ENCODE measurements at regions not wholly inside any gene's neighbourhood (a gene's known extent, or its start where the extent isn't known, plus 50 kb on each side); places are given as distances from the start of the nearest gene placed in this dataset.

DNA sequence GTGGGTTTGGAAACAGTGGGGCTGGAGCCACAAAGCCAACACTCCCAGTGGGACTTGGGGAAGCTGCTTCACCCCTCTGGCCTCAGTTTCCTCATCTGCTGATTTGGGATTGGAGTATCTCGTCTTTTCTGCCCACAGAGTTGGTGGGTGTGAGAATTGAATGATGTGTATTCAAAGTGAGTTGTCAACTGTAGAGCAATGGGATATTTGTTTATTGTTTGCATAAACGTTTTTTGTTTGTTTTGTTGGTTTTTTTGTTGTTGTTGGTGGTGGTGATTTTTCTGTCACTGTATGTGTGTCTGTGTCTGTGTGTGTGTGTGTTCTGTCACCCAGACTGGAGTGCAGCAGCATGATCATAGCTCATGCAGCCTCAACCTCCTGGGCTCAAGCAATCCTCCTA is 542.0 kb downstream of the MIAT start:
- no peak for DNase-seq (ENCODE audit: low read depth, low spot score)

DNA sequence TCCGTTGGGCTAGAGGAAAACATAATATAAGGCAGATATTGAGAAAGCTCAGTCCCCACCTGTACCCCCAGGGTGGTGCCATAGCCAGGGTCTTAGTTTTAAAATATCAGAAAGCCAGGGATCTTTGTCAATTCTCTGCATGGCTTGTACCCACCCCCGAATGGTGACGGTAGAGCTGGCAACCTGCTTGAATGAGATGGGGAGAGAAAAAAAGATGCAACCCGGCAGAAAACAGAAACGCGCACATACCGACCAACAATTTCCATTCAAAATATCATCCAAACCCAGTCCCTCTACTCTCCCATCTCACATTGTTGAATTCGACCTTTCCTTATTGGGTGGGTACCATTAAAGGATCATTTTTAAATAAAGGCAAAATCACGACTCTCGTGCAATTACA is 543.9 kb downstream of the MIAT start:
- no peak for DNase-seq (ENCODE audit: low read depth, low spot score)

DNA sequence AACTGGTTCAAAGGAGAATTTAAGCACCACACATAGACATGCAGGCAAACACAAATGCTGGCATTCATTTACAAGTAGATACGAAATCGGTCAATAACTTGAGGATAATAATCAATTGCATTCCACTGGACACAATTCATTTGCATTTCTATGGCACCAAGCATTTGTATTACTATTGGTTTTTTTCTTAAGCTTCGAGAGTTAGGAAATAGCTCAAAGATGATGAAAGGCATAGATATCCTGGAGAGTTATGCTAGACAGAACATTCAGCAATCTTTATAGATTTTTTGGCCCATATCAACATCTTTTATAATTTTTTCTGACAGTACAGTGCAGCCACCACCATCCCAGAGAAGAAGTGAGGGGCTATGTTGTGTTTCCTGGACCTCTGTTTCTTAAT is 544.4 kb downstream of the MIAT start:
- no peak for DNase-seq (ENCODE audit: low read depth, low spot score)

DNA sequence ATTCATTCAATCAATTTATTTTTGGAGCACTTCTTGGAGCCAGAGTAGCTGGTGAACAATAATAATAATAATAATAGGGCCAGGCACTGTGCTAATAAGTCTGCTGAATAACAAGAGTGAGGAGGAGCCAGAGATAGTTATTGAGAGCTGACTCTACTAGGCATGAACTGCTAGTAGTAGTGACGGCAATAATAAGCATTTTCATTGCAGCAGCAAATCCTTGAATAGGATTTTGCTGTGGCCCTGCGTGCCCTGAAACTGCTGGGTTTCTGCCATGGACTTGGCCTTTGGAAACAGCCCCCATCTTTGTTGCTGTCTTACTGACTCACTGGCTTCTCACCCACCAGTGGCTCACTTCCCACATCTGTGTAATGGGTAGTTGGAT is 545.9 kb downstream of the MIAT start:
- DNase-seq (ENCODE audit: low read depth, low spot score) = no peak

DNA sequence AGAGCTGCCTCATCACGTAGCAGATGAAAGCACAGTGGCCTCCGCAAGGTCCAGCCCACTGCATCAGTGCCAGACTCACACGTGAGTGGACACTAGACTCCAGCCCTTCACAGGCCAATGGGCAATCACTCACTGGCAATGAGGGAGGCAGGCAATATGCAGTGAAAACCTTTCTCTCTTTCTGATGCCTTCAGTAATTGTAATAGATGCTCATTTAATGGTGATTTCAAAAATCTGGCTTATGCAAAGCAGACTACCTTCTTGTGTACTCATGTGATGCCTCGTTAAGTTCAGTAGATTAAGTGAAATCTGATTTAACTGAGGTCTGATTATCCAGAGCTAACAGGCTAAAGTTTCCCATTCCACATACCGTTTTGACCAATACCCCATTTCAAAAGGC is 546.9 kb downstream of the MIAT start:
- DNase-seq (ENCODE audit: low read depth, low spot score) = no peak

DNA sequence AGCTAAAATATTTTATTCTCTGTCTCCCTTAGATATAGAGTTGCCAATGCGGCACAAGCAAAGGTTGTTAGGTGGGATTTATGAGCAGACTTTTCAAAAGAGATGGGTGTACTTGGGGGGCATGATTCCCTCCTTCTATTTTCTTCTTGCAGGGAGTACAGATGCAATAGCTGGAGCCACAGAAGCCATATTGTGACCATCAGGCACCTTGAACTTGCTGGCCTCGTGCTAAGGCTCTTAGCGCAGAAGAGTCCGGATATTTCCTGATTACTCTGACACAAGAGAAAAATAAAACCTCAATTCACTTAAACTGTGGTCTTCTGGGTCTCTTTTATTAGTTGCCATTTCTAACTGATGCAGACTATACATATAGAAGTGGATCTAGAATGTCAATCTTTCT is 547.4 kb downstream of the MIAT start:
- no peak for DNase-seq (ENCODE audit: low read depth, low spot score)

DNA sequence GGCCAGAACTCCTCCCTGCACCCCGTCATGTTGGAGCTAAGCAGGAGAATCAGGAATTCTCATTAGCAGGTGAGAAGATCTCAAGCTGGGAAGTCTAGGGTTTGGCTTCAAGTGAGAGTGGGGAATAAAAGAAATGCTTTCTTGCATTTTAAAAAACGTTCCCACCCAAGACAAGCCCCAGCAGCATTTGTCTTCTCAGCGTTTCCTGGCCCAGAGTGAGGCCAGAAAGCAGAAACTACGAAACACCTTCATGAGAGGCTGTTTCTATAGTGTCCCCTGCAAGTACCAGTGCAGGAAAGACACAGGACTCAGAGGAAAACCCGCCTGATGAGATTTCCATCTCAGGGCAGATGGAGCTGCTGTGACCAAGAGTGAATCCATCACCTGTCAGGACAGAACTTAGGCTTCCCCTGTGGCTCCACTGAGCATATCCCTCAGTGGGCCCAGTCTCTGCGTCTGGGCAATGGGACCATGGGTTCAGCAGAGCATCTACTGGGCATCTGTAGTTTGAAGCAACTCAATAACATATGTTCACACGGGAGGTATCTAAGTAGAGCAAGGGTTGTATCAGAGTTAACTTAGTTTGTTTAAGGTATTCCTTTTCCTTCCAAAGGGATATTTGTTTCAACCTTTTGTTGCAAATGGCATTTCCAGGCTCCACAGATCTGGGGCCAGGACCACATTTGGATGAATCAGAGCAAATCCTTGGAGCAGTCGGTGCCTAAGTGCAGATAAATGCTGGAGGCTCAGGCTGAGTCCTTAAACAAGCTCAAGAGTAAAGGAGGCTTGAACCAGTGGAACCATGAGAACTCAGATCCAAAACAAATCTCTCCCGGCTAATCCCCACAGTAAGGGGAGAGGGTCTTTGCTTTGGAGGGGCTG is 548.3 kb downstream of the MIAT start:
- DNase-seq (ENCODE audit: low read depth, low spot score) = no peak

DNA sequence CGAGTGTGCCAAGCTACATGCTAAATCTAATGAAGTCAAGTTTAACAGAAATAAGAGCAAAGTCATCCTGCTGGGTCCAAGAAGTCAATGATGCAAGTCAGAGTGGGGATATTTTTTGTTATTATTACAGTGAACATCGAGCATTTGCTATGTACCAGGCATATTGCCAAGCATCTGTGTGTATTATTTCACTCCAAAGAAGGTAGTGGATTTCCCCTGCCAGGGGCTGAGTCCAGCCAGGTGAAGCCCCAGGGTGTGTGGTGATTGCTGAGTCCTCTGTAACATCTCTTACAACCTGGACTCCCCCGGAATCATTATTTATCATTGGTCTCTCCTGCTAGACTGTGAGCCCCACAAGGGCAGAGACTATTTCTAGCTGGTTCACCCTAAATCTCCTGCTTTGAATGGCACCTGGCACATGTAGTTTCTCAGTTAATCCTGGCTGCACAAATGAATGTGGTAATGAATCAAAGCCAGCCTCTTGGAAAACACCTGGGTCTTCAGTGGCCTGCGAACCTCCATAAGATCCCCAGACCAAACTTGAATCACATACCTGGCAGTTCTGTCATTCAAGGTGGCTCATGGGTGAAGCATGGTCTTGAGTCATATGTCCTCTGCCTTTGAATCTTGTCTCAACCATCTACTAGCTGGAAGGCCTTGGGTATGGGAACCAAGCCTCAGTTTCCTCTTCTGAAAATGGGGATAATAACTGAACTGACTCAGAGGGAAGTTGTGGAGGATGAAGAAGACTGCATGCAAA is 549.2 kb downstream of the MIAT start:
- DNase-seq (ENCODE audit: low read depth, low spot score) = no peak

DNA sequence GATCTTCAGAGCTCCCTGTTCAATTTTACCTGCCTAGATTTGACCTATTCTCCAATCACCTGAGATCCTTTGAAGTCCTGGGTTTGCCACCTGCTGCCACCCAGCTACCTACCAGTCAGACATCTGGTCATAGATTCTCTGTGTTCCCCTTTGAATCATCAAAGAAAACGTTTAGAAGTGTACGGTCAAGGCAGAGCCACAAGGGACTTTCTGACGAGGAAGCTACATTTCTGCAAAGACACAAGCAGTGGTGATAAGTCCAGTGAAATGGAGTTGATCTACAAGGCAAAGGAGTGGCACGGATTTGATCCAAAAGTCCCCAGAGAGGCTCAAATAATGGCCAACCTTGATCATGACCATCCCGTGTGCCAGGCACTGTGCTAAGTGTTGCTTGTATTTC is 549.9 kb downstream of the MIAT start:
- DNase-seq (ENCODE audit: low read depth, low spot score) = no peak

DNA sequence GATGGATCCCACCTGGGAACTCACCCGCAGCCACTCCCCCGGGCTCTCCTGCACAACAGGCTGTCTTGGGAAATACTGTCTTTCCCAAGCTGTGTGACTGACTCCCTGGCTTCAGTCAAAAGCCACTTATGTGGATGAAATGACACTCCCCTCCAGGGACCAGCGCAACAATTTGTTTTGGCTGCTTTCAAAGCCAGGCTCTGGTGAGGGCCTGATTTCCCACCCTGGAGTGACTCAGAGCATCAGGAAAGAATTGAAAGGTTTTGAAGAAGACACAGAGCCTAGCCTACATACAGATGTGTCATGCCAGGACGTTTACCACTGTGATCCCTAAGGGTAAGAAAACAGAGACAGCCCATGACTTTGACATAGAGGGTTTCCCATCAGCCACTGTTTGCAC is 550.5 kb downstream of the MIAT start:
- DNase-seq (ENCODE audit: low read depth, low spot score) = no peak

DNA sequence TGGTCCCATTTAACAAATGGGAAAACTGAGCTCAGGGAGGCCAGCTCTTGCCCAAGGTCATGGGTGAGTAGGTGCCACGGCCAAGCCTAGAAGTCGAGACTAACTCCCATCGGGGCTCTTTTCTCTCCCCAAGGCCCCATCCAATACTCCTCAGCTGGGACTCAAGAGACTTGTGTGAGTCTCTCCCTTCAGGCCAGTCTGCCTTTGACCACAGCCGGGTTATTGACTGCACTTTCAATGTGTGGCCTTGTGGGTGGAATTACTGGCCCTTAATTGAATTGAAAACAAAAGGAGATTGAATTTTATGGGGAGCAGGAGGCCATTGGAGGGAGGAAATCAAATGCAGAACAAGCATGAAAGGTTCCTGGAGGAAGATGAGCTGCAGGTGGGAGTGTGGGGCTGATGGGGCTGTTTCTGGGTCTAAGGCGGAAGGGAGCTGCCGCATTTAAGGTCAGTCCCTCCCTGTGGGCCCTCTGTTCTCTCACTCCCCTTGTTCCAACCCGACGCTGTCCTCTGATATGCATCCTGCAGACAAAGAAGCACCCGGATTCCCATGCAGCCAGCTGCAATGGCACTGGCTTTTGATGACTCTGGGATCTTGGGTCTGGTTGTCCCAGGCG is 552.8 kb downstream of the MIAT start:
- DNase-seq (ENCODE audit: low read depth, low spot score) = no peak

DNA sequence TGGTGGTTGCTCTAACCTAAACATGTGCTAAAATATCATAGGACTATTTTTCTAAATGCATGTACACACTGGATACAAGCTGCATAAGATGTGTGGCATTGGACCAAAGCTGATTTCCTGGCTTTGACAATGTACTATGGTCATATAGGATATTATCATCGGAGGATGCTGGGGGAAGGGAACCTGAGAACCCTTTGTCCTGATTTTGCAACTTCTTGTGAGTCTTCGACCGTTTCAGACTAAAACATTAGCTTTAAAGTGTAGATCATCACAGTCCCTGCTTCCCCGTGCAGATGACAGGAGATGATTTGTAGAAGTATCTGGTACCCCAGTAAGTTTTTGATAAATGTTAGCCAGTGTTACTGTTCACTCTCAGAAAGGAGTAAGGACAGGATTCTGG is 554.7 kb downstream of the MIAT start:
- no peak for DNase-seq (ENCODE audit: low read depth, low spot score)

DNA sequence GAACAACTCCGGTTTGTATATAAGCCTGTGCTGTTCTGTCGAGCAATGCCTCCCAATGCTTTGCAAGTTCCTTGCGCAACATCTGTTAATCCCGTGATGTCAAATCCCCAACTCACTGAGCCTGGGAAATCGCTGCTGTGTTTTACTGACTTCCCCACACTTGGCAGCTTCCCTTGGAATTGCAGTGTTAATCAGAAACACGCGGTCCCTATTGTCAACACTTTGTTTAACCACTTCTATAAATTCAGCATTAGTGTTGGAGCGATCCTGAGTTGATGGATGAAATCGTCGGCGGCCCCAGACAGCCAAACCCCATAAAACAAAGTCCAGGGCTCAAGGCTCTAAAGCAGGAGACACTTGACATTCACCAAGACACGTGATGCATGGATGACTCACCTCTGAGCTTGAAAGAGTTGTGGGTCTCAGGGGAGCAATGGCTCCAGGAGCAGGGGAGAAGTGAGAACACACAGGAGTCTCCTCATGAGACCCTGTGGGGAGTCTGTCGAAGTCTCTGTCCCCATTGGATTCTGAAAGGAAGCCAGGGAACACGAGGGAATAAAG is 555.3 kb downstream of the MIAT start:
- DNase-seq (ENCODE audit: low read depth, low spot score) = no peak

DNA sequence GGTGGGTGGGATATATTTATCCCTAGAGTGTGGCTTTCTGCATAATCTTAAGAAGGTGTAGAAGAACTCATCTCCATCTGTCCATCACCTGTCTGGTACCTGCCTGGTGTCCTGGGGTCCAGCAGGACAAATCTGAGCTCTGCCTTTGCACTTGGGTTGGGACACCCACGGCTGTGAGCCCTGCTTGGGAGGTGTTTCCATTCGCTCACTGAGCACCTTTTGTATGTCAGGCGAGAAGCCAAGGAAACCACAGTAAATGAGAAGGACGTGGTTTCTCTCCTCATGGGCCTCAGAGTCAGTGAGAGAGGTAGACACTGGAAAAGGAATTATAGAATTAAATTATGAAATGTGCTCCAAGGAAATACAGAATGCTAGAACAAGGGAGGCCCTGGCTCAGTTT is 555.9 kb downstream of the MIAT start:
- no peak for DNase-seq (ENCODE audit: low read depth, low spot score)

DNA sequence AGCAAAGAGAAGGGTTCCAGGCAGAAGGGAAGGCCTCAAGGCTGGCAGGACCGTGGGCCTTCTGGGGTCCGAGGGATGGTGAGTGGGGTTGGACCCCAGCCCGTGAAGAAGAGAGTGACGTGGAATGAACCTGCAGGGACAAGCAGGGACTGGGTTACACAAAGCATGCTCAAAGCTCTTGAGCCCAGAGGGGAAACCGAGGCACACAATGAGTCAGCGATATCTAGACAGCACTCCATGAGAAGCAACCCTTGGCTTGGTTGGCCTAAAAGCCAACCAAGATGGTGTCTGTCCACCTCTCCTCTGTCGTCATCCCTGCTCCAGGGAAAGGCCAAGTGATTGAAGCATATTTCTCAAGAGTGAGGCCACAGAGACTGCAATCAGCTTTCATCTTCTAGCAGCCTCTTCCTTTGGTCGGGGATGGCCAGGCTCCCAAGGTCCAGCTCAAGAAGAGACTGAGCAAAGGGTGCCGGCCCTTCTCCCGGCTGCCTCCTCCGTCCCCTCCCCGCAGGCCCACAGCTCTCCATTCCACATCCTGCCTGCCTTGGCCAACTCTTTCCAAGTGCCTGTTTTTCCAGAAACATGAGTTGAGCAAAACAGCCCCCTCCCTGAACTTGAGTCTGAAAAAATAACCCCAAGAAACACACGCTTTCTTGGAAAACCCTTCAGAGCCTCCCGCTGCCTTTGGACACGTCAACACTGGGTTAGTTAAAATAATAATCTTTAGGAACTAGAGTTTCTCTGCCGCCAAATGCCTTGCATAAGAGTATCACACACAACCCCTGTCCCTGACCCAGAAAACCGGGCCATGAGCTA is 556.6 kb downstream of the MIAT start:
- DNase-seq (ENCODE audit: low read depth, low spot score) = no peak

DNA sequence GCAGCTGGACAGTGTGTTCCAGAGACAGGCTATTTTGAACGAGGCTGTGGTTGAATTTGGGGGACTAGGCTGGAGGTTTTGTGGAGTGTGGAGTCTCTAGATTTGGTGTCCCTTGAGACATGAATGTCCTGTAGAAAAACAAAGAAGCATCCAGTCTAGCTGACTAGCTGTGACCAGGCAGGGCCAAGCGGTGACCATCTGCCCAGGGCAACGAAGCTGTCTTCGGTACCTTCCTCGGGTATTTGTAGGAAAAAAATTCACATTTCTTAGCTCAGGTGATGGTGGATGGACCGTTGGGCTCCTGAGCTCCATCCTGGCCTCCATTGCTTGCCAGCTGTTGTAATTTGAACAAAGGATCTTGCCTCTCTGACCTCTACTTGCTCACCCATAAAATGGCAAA is 557.3 kb downstream of the MIAT start:
- no peak for DNase-seq (ENCODE audit: low read depth, low spot score)

DNA sequence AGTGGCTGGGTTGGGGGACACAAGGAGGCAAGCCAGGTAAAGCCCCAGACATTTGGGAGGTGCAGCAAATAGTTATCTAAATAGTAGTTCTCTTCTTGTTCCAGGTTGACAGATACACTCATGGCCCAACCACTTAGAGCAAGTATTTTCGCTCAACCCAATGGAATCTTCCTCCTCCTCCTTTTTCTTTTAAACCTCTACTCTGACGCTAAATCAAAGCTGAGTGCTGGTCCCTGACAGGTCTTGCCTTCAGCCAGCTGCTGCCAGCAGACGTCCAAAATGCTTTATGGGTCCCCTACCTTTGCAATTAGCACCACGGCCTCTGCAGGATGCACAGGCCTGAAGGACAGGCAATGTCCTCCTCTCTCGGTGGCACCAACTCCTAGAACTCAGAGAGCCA is 558.5 kb downstream of the MIAT start:
- no peak for DNase-seq (ENCODE audit: low read depth, low spot score)

DNA sequence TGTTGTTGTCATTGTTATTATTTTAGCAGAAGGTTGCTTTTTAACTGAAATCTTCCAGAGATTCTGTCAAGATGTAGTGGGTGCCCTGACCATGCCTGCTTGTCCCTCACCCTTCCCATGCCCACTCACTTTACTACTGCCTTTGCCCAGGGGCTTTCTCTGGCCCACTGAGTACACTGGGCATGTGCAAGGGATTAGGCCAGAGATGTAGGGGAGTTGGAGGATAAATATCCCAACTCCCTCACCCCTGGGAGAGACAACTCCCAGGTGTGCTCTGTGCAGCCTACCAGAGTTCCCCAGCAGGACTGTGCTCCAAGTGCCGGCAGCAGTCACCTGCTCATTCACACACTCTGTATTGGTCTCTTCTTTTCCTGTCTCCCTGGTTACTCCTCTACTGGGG is 559.1 kb downstream of the MIAT start:
- DNase-seq (ENCODE audit: low read depth, low spot score) = no peak

DNA sequence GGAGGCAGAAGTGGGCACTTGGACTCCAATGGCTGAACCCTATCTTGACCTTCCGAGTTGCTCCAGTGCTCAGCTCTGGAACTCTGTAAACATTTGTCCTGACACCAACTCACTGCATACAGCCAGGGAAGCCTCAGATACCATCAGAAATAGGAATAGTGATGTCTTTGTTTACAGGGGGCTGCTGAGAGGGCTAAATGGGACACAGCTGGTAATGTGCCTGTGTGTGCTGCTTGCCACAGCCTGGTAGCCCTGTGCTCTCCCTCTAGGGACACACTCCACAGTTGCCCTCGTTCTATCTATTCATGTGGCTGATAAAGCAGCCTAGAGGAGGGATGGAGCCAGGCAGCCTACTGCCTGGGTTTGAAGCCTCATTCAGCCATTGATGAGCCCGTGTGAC is 559.8 kb downstream of the MIAT start:
- no peak for DNase-seq (ENCODE audit: low read depth, low spot score)

DNA sequence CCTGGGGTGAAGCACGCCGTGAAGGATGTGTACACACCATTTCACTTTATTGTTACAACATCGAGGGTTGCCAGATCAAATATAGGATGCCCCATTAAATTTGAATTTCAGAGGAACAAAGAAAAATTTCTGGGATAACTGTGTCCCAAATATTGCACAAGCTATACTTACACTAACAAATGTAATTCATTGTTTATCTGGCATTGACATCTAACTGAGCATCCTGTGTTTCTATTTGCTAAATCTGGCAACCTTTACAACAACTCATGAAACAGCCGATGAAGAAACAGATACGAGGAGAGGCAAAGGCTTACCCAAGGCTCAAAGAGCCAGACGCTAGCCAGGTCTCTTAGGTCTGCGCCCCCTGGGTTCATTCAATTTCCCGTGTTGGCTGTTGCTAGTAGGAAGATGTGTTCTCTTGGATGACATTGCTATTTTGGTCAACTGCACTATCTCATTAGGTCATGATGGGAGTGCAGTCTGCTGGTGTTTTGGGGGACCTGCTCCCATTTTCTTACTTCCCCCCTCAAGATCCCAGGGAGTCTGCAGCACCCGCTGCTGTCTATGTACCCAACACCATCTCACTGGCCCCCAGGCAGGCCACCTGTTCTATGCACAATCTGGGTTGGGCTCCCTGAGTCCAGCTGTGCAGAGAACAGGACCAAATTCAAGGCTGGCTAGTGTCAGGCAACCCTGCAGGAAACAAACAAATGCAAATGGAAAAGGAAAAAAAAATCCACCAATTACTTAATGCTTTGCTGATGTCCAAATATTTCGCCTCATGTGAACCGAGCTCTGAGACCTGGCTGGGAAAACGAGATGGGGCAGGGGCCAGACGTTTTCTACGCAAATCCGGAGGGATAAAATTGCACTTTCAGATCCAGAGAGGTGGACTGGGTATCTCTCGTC is 560.9 kb downstream of the MIAT start:
- DNase-seq (ENCODE audit: low read depth, low spot score) = no peak

DNA sequence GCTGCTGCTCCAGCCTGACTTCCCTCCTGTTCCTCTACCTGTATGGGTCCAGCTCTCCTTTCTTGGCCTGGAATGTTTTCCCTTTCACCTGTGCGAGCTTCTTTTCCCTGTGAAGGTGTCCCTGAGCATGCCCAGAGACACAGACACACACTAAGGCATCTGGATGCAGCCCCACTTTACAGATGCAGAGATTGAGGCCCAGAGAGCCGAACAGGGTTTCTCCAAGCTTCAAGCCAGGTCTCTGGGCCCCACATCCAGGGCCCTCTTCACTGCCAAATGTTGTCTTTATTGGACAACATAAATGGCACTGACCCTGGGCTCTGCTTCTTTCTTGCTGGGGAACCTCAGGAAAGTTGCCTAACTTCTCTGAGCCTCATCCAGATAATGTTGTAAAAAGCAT is 561.6 kb downstream of the MIAT start:
- DNase-seq (ENCODE audit: low read depth, low spot score) = no peak

Measured in iPS DF 19.7 (cell line).